ENCODE measurements at regions not wholly inside any gene's neighbourhood (a gene's known extent, or its start where the extent isn't known, plus 50 kb on each side); places are given as distances from the start of the nearest gene placed in this dataset.

DNA sequence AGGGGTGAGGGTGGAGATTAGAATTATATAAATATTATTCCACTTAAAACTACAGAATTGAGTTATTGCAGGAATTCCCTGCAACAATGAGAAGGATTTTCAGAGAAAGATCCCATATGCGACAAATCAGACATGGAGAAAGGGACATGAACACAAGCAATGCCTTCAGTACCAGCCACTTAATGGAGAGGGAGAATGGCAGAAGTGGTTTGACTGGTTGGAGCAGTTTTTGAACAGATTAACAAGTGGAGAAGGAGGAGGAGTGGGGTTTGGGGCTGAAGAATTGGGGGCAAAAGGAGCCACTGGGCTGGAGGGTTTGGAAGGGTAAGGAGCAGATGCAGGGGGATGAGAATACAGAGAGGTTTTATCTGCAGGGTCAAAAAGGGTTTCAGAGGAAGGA is 620.9 kb upstream of the PTPRD start:
- H3K27ac ChIP-seq (ENCODE audit: low read length), result no peak overlapping the region
- no peaks in the 10 kb centered on the region for H3K27me3 ChIP-seq (replicated peaks; ENCODE audit: insufficient read depth, low read length)
- H3K9me3 ChIP-seq (replicated peaks; ENCODE audit: insufficient read depth, low read length), result no peaks in the 10 kb centered on the region
- no peaks in the 10 kb centered on the region for H3K4me1 ChIP-seq (ENCODE audit: low read length)
- no peak overlapping the region for H3K4me3 ChIP-seq (ENCODE audit: low read length)
- no peak overlapping the region for H2AFZ ChIP-seq (ENCODE audit: low read length)
- TF ChIP-seq, protein P1, sequence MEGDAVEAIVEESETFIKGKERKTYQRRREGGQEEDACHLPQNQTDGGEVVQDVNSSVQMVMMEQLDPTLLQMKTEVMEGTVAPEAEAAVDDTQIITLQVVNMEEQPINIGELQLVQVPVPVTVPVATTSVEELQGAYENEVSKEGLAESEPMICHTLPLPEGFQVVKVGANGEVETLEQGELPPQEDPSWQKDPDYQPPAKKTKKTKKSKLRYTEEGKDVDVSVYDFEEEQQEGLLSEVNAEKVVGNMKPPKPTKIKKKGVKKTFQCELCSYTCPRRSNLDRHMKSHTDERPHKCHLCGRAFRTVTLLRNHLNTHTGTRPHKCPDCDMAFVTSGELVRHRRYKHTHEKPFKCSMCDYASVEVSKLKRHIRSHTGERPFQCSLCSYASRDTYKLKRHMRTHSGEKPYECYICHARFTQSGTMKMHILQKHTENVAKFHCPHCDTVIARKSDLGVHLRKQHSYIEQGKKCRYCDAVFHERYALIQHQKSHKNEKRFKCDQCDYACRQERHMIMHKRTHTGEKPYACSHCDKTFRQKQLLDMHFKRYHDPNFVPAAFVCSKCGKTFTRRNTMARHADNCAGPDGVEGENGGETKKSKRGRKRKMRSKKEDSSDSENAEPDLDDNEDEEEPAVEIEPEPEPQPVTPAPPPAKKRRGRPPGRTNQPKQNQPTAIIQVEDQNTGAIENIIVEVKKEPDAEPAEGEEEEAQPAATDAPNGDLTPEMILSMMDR (IDR thresholded peaks at IDR 0.05; ENCODE audit: low read length), result no peak
- TF ChIP-seq EZH2 (optimal IDR thresholded peaks at IDR 0.05; ENCODE audit: low read depth, low read length) (no peak), EZH2phosphoT487 (IDR thresholded peaks at IDR 0.05; ENCODE audit: low read length) (no peak)
- H3K4me2 ChIP-seq (ENCODE audit: low read depth, low read length), result no peak overlapping the region
- no peaks in the 10 kb centered on the region for H3K9me2 ChIP-seq (replicated peaks; ENCODE audit: insufficient read depth, low read length)
- H3K36me3 ChIP-seq (replicated peaks; ENCODE audit: insufficient read depth, low read length), result no peaks in the 10 kb centered on the region
- no peaks in the 10 kb centered on the region for H3F3A ChIP-seq (ENCODE audit: insufficient read depth, low read length)
- no peaks in the 10 kb centered on the region for H4K20me1 ChIP-seq (ENCODE audit: insufficient read depth, low read length)
- H3K9ac ChIP-seq (ENCODE audit: low read length), result no peak overlapping the region
- no peak for DNase-seq
- H3K79me2 ChIP-seq (ENCODE audit: low read length), result no peaks in the 10 kb centered on the region

DNA sequence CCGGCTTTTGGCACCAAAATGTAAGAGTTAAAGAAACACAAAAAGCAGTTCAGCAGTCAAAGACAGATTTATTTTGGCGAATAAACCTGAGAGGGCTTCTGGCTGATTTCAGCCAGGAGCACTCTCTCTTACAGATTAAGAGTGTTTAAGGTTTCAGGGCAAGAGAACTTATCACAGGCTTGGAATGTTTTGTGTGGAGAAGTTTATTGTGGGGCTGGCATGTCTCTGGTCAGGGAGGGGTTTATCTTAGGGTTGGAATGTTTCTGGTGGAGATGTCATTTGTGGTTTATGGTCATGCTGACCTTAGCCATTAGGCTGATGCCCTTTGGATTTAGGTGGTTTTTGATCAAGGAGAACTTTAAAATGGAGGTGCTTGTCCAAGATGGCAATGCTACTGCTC is 622.3 kb upstream of the PTPRD start:
- H3K9ac ChIP-seq (ENCODE audit: low read length), result no peak overlapping the region
- no peaks in the 10 kb centered on the region for H3K27me3 ChIP-seq (replicated peaks; ENCODE audit: insufficient read depth, low read length)
- no peak overlapping the region for H3K4me3 ChIP-seq (ENCODE audit: low read length)
- H4K20me1 ChIP-seq (ENCODE audit: insufficient read depth, low read length), result no peaks in the 10 kb centered on the region
- TF ChIP-seq, protein P1 (IDR thresholded peaks at IDR 0.05; ENCODE audit: low read length), result no peak
- TF ChIP-seq EZH2phosphoT487 (IDR thresholded peaks at IDR 0.05; ENCODE audit: low read length) (no peak), EZH2 (optimal IDR thresholded peaks at IDR 0.05; ENCODE audit: low read depth, low read length) (no peak)
- no peak overlapping the region for H3K27ac ChIP-seq (ENCODE audit: low read length)
- H2AFZ ChIP-seq (ENCODE audit: low read length), result no peak overlapping the region
- no peaks in the 10 kb centered on the region for H3K9me3 ChIP-seq (replicated peaks; ENCODE audit: insufficient read depth, low read length)
- H3K36me3 ChIP-seq (replicated peaks; ENCODE audit: insufficient read depth, low read length), result no peaks in the 10 kb centered on the region
- H3K9me2 ChIP-seq (replicated peaks; ENCODE audit: insufficient read depth, low read length), result no peaks in the 10 kb centered on the region
- H3F3A ChIP-seq (ENCODE audit: insufficient read depth, low read length), result no peaks in the 10 kb centered on the region
- H3K4me2 ChIP-seq (ENCODE audit: low read depth, low read length), result no peak overlapping the region
- H3K4me1 ChIP-seq (ENCODE audit: low read length), result no peaks in the 10 kb centered on the region
- H3K79me2 ChIP-seq (ENCODE audit: low read length), result no peaks in the 10 kb centered on the region
- DNase-seq, result no peak

DNA sequence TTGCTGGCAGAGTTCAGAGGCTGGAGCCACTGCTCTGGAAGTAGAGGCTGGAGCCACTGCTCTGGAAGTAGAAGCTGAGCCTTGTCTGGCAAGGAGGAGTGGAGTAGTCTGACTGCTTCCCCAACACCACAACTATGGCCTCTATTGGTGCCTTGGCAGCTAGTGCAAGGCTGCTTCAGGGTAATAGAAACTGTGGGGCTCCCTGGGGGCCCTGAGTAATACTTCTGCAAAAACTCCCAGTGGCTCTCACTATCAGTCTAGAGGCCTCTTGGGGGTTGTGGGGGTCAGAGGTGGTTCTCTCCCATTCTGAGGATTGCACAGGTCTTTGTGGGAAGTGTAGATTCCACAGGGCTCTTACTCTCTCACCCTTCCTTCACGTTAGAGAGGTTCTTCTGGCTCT is 629.0 kb upstream of the PTPRD start:
- Histone ChIP-seq H3K4me3 (ENCODE audit: low read length) (no peak overlapping the region), H3K4me2 (ENCODE audit: low read depth, low read length) (no peak overlapping the region), H3K27ac (ENCODE audit: low read length) (no peak overlapping the region), H3F3A (ENCODE audit: insufficient read depth, low read length) (no peaks in the 10 kb centered on the region), H2AFZ (ENCODE audit: low read length) (no peak overlapping the region), H3K36me3 (replicated peaks; ENCODE audit: insufficient read depth, low read length) (no peaks in the 10 kb centered on the region), H3K79me2 (ENCODE audit: low read length) (no peaks in the 10 kb centered on the region), H4K20me1 (ENCODE audit: insufficient read depth, low read length) (no peaks in the 10 kb centered on the region), H3K27me3 (replicated peaks; ENCODE audit: insufficient read depth, low read length) (no peaks in the 10 kb centered on the region), H3K9me3 (replicated peaks; ENCODE audit: insufficient read depth, low read length) (no peaks in the 10 kb centered on the region), H3K9me2 (replicated peaks; ENCODE audit: insufficient read depth, low read length) (no peaks in the 10 kb centered on the region), H3K9ac (ENCODE audit: low read length) (no peak overlapping the region), H3K4me1 (ENCODE audit: low read length) (no peaks in the 10 kb centered on the region)
- no peak for DNase-seq
- no peak for TF ChIP-seq EZH2 (optimal IDR thresholded peaks at IDR 0.05; ENCODE audit: low read depth, low read length)
- no peak for TF ChIP-seq EZH2phosphoT487 (IDR thresholded peaks at IDR 0.05; ENCODE audit: low read length)
- TF ChIP-seq, protein P1 (IDR thresholded peaks at IDR 0.05; ENCODE audit: low read length), result no peak

All from MM.1S (cell line).